Gastroesophageal sphincter (tissue), 4 donors: ENCODE measurements at regions not wholly inside any gene's neighbourhood (a gene's known extent, or its start where the extent isn't known, plus 50 kb on each side); places are given as distances from the start of the nearest gene placed in this dataset.

Experiments used
- ATAC-seq: fragments of 150-250 bp; one replicate; pipeline ENCODE4 v1.9.1; 2016; ENCODE audit warnings: mild to moderate bottlenecking, moderate library complexity
- H3K27ac ChIP-seq, 4 donors: fragments of 200-600 bp; sonication (generic) in 3 of 4; 1 replicate in 3 of 4; 2 replicates in 1 of 4; pipeline ENCODE4 v1.5.1; 2016 to 2019
- H3K27me3 ChIP-seq: fragments of 200-600 bp; sonication (generic); one replicate; pipeline ENCODE4 v1.5.1; 2019
- H3K36me3 ChIP-seq, 2 donors: fragments of 200-600 bp; sonication (generic); one replicate each; pipeline ENCODE4 v1.5.1; 2019; ENCODE audit warnings: control low read depth in 1 of 2
- H3K4me1 ChIP-seq, 3 donors: fragments of 200-600 bp; sonication (generic); 1 replicate in 2 of 3; 2 replicates in 1 of 3; pipeline ENCODE4 v1.5.1; 2016 to 2019; ENCODE audit warnings: control low read depth in 2 of 3
- H3K4me3 ChIP-seq, 2 donors: fragments of 200-600 bp; sonication (generic); one replicate each; pipeline ENCODE4 v1.5.1; 2019; ENCODE audit warnings: mild to moderate bottlenecking in 1 of 2, moderate library complexity in 1 of 2
- H3K9me3 ChIP-seq, 3 donors: fragments of 200-600 bp; sonication (generic); one replicate each; pipeline ENCODE4 v1.5.1; 2017 to 2019; ENCODE audit warnings: control low read depth in 2 of 3
- EP300 ChIP-seq: sonication (generic); formaldehyde crosslinking; IDR thresholded peaks from one replicate; pipeline ENCODE4 v1.6.1; 2017; ENCODE audit warnings: antibody characterized with exemption, mild to moderate bottlenecking
- POLR2A ChIP-seq, 2 donors: fragments of 450-650 bp; IDR thresholded peaks; one replicate each; pipeline ENCODE4 v1.6.1; 2017; ENCODE audit warnings: antibody characterized with exemption in 2 of 2, mild to moderate bottlenecking in 2 of 2, moderate library complexity in 1 of 2
- POLR2AphosphoS5 ChIP-seq: sonication (generic); formaldehyde crosslinking; IDR thresholded peaks from one replicate; pipeline ENCODE4 v1.6.1; 2017; ENCODE audit warnings: antibody characterized with exemption
- WGBS, 2 donors: methylation state at CpG; one replicate each; pipeline ENCODE4 v1.1.5; 2018; ENCODE audit warnings: low coverage in 1 of 2; 5-methylcytosine and 5-hydroxymethylcytosine counted together
- TF ChIP-seq, protein P1 (sequence below), 4 experiments: fragments of 200-600 bp in 2 of 4; fragments of 450-650 bp in 2 of 4; sonication (generic) in 1 of 4; IDR thresholded peaks; one replicate each; pipeline ENCODE4 v1.5.1; 2017 to 2019; ENCODE audit warnings: antibody characterized with exemption in 4 of 4, mild to moderate bottlenecking in 2 of 4, moderate library complexity in 2 of 4

DNA sequence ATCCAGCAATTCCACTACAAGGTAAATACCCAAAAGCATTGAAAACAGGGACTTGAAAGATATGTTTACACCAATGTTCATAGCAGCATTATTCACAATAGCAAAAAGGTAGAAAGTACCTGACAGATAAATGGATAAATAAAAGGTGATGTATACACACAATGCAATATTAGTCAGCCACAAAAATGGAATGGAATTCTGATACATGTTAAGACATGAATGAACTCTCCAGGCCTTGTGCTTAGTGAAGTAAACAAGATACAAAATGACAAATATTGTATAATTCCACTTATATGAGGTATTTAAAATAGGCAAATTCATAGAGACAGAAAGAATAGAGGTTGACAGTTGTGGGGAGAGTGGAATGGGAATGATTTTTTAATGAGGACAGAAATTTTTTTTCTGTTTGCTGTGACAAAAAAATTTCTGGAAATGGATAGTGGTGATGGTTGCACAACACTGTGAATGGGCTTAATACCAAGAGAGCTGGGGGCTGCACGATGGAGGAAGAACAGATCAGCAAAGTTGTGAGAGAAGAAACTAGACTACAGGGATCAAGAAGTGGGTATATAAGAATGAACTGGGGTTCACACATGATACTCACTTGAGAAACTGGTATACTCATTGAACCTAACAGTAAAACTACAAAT is 137.2 kb downstream of the MZT1 start:
- Histone ChIP-seq H3K4me1 (no peaks in the 10 kb centered on the region), H3K4me3 (no peak overlapping the region), H3K27me3 (no peaks in the 10 kb centered on the region), H3K9me3 (no peaks in the 10 kb centered on the region), H3K36me3 (no peaks in the 10 kb centered on the region), H3K27ac (no peak overlapping the region)
- TF ChIP-seq, protein P1, sequence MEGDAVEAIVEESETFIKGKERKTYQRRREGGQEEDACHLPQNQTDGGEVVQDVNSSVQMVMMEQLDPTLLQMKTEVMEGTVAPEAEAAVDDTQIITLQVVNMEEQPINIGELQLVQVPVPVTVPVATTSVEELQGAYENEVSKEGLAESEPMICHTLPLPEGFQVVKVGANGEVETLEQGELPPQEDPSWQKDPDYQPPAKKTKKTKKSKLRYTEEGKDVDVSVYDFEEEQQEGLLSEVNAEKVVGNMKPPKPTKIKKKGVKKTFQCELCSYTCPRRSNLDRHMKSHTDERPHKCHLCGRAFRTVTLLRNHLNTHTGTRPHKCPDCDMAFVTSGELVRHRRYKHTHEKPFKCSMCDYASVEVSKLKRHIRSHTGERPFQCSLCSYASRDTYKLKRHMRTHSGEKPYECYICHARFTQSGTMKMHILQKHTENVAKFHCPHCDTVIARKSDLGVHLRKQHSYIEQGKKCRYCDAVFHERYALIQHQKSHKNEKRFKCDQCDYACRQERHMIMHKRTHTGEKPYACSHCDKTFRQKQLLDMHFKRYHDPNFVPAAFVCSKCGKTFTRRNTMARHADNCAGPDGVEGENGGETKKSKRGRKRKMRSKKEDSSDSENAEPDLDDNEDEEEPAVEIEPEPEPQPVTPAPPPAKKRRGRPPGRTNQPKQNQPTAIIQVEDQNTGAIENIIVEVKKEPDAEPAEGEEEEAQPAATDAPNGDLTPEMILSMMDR (IDR thresholded peaks at IDR 0.05) = no peak
- no peak for TF ChIP-seq POLR2AphosphoS5
- no peak for TF ChIP-seq EP300
- no peak for TF ChIP-seq POLR2A (IDR thresholded peaks at IDR 0.05)
- ATAC-seq = no peak
- 80% methylated on average over 1 of the region's 1 CpG; no CpG with 5 or more reads in 1 of the 2 donors for WGBS, 2 donors

- TF ChIP-seq EP300 (no peak), POLR2AphosphoS5 (no peak), POLR2A (IDR thresholded peaks at IDR 0.05) (no peak)
- TF ChIP-seq, protein P1 (IDR thresholded peaks at IDR 0.05) = no peak
- Histone ChIP-seq H3K36me3 (no peaks in the 10 kb centered on the region), H3K4me3 (no peak overlapping the region), H3K4me1 (no peaks in the 10 kb centered on the region), H3K27ac (no peak overlapping the region), H3K9me3 (no peaks in the 10 kb centered on the region), H3K27me3 (no peaks in the 10 kb centered on the region)
- 9 to 15% methylated on average over 3 of the region's 3 CpGs for WGBS, 2 donors
- no peak for ATAC-seq
Measured at GRCh38 chr13:72586518-72586917, 140.9 kb downstream of the MZT1 start.

DNA sequence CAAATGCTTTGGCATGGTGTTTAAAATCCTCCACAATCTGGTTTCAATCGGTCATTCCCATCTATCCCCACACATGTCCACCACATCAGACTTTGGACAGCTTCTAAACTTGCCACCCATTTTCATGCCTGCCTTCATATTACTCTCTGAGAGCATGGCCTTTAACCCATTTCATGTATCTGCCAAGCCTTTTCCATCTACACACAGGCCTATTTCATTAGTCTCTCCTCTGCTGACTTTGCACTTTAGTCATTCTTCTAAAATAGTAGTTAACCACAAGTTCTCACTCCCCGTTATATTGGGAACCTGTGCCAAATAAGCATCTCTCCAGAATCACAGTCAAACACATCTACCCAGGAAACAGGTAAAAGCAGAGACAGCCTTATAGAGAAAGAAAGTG is 142.2 kb downstream of the MZT1 start:
- no peak overlapping the region for H3K4me3 ChIP-seq
- no peaks in the 10 kb centered on the region for H3K27me3 ChIP-seq
- ATAC-seq = no peak
- H3K27ac ChIP-seq = no peak overlapping the region
- no peaks in the 10 kb centered on the region for H3K4me1 ChIP-seq
- TF ChIP-seq, protein P1 (IDR thresholded peaks at IDR 0.05) = no peak
- TF ChIP-seq POLR2AphosphoS5 (no peak), POLR2A (IDR thresholded peaks at IDR 0.05) (no peak), EP300 (no peak)
- H3K9me3 ChIP-seq = no peaks in the 10 kb centered on the region
- WGBS, 2 donors = 47 to 86% methylated on average over 1 to 2 of the region's 2 CpGs
- H3K36me3 ChIP-seq = no peaks in the 10 kb centered on the region

DNA sequence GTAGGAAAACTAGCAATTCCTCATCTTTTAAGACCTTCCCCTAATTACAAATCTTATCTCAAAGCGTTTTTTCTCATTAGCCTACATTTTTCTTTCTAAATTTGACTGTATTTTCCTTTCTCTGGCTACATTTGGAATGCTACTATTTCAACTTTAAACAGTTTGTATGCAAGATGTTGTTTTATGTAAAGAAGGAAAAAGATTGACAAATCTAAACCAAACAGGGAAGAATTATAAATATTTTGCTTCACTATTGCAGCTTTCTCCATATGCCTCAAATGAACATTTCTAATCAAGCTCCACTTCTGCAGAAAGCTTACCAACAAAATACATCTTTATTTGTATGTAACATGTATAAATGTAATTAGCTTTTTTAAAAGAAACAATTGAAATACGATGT is 156.2 kb downstream of the MZT1 start:
- no peak for ATAC-seq

More for the DNA sequence above, 156.2 kb downstream of the MZT1 start:
- Histone ChIP-seq H3K4me3 (no peak overlapping the region), H3K9me3 (peaks cover 0 to 12% (median 0%) of the 10 kb centered on the region in 3 donors), H3K27ac (no peak overlapping the region), H3K4me1 (no peaks in the 10 kb centered on the region), H3K36me3 (no peaks in the 10 kb centered on the region), H3K27me3 (peaks cover 3% of the 10 kb centered on the region)
- 30 to 48% methylated on average over 2 of the region's 2 CpGs for WGBS, 2 donors
- TF ChIP-seq POLR2A (IDR thresholded peaks at IDR 0.05) (no peak), POLR2AphosphoS5 (no peak), EP300 (no peak)
- TF ChIP-seq, protein P1 (IDR thresholded peaks at IDR 0.05) = no peak
